IPS-18a (cell line): ENCODE measurements at regions not wholly inside any gene's neighbourhood (a gene's known extent, or its start where the extent isn't known, plus 50 kb on each side); places are given as distances from the start of the nearest gene placed in this dataset.
"Not testable (repeated sequence)": the region's sequence is repeated elsewhere in the genome, so short reads cannot be mapped to it uniquely, and the experiment has no call there.

Source experiments
- H3K27ac ChIP-seq: one replicate; pipeline ENCODE4 v1.5.1; 2013; ENCODE audit warnings: low read length
- H3K27me3 ChIP-seq: one replicate; pipeline ENCODE4 v1.6.1; 2013; ENCODE audit warnings: mild to moderate bottlenecking, low read length; ENCODE audit not compliant: control insufficient read depth, insufficient read depth
- H3K36me3 ChIP-seq: one replicate; pipeline ENCODE4 v1.6.1; 2013; ENCODE audit warnings: low read depth, low read length; ENCODE audit not compliant: control insufficient read depth
- H3K4me1 ChIP-seq: one replicate; pipeline ENCODE4 v1.6.1; 2013; ENCODE audit warnings: low read depth, low read length; ENCODE audit not compliant: control insufficient read depth
- H3K4me3 ChIP-seq: one replicate; pipeline ENCODE4 v1.5.1; 2013; ENCODE audit warnings: low read length
- H3K9ac ChIP-seq: one replicate; pipeline ENCODE4 v1.6.1; 2013; ENCODE audit warnings: mild to moderate bottlenecking, low read length, moderate library complexity
- H3K9me3 ChIP-seq: one replicate; pipeline ENCODE4 v1.6.1; 2013; ENCODE audit warnings: low read depth, low read length; ENCODE audit not compliant: control insufficient read depth

GRCh38 chr1:181936768-181937581 is 124.5 kb downstream of the ZNF648 start:
- no peaks in the 10 kb centered on the region for H3K36me3 ChIP-seq
- H3K4me1 ChIP-seq: no peaks in the 10 kb centered on the region
- H3K9ac ChIP-seq: no peak overlapping the region
- no peaks in the 10 kb centered on the region for H3K27me3 ChIP-seq
- H3K9me3 ChIP-seq: no peaks in the 10 kb centered on the region
- H3K27ac ChIP-seq: no peak overlapping the region
- no peak overlapping the region for H3K4me3 ChIP-seq

- no peaks in the 10 kb centered on the region for H3K9me3 ChIP-seq
- no peaks in the 10 kb centered on the region for H3K27me3 ChIP-seq
- no peaks in the 10 kb centered on the region for H3K36me3 ChIP-seq
- no peak overlapping the region for H3K9ac ChIP-seq
- H3K4me3 ChIP-seq: no peak overlapping the region
- H3K27ac ChIP-seq: no peak overlapping the region
- no peaks in the 10 kb centered on the region for H3K4me1 ChIP-seq
Observed at GRCh38 chr1:181936269-181936668, 125.2 kb downstream of the ZNF648 start.

GRCh38 chr1:181931873-181932272 is 129.6 kb downstream of the ZNF648 start:
- H3K4me3 ChIP-seq: no peak overlapping the region
- no peak overlapping the region for H3K9ac ChIP-seq
- no peak overlapping the region for H3K27ac ChIP-seq
- H3K9me3 ChIP-seq: no peaks in the 10 kb centered on the region
- no peaks in the 10 kb centered on the region for H3K36me3 ChIP-seq
- no peaks in the 10 kb centered on the region for H3K27me3 ChIP-seq
- no peaks in the 10 kb centered on the region for H3K4me1 ChIP-seq

GRCh38 chr1:181930187-181930586 is 131.3 kb downstream of the ZNF648 start:
- H3K4me1 ChIP-seq: no peaks in the 10 kb centered on the region
- H3K9ac ChIP-seq: no peak overlapping the region
- no peaks in the 10 kb centered on the region for H3K36me3 ChIP-seq
- no peak overlapping the region for H3K27ac ChIP-seq
- H3K27me3 ChIP-seq: no peaks in the 10 kb centered on the region
- H3K9me3 ChIP-seq: no peaks in the 10 kb centered on the region
- H3K4me3 ChIP-seq: no peak overlapping the region

GRCh38 chr1:181926697-181927096 is 134.8 kb downstream of the ZNF648 start:
- Histone ChIP-seq H3K4me3 (no peak overlapping the region), H3K4me1 (no peaks in the 10 kb centered on the region), H3K36me3 (no peaks in the 10 kb centered on the region)

GRCh38 chr1:181924034-181924433 is 137.5 kb downstream of the ZNF648 start:
- H3K4me3 ChIP-seq, H3K4me1 ChIP-seq, H3K36me3 ChIP-seq, H3K9ac ChIP-seq, H3K27me3 ChIP-seq, H3K27ac ChIP-seq, H3K9me3 ChIP-seq: not testable (repeated sequence)

More at GRCh38 chr1:181926697-181927096, 134.8 kb downstream of the ZNF648 start:
- Histone ChIP-seq H3K9me3 (no peaks in the 10 kb centered on the region), H3K9ac (no peak overlapping the region), H3K27ac (no peak overlapping the region), H3K27me3 (no peaks in the 10 kb centered on the region)

GRCh38 chr1:181919542-181919941 is 142.0 kb downstream of the ZNF648 start:
- Histone ChIP-seq H3K4me3 (no peak overlapping the region), H3K27ac (no peak overlapping the region), H3K27me3 (no peaks in the 10 kb centered on the region), H3K9ac (no peak overlapping the region), H3K36me3 (no peaks in the 10 kb centered on the region), H3K9me3 (no peaks in the 10 kb centered on the region), H3K4me1 (peaks cover 11% of the 10 kb centered on the region)

- no peaks in the 10 kb centered on the region for H3K27me3 ChIP-seq
- no peak overlapping the region for H3K9ac ChIP-seq
- no peak overlapping the region for H3K27ac ChIP-seq
- H3K36me3 ChIP-seq: no peaks in the 10 kb centered on the region
- H3K4me3 ChIP-seq: no peak overlapping the region
- peaks cover 11% of the 10 kb centered on the region for H3K4me1 ChIP-seq
- no peaks in the 10 kb centered on the region for H3K9me3 ChIP-seq
Observed at GRCh38 chr1:181918880-181919525, 142.5 kb downstream of the ZNF648 start.

GRCh38 chr1:181911715-181912114 is 149.8 kb downstream of the ZNF648 start:
- no peaks in the 10 kb centered on the region for H3K36me3 ChIP-seq
- no peak overlapping the region for H3K4me3 ChIP-seq
- H3K27me3 ChIP-seq: no peaks in the 10 kb centered on the region
- H3K9me3 ChIP-seq: no peaks in the 10 kb centered on the region
- H3K27ac ChIP-seq: no peak overlapping the region
- H3K4me1 ChIP-seq: no peaks in the 10 kb centered on the region
- no peak overlapping the region for H3K9ac ChIP-seq

GRCh38 chr1:181910905-181911304 is 150.6 kb downstream of the ZNF648 start:
- no peaks in the 10 kb centered on the region for H3K27me3 ChIP-seq
- H3K27ac ChIP-seq: no peak overlapping the region
- H3K9me3 ChIP-seq: no peaks in the 10 kb centered on the region
- H3K4me3 ChIP-seq: no peak overlapping the region
- H3K9ac ChIP-seq: no peak overlapping the region
- H3K36me3 ChIP-seq: no peaks in the 10 kb centered on the region
- no peaks in the 10 kb centered on the region for H3K4me1 ChIP-seq

- no peaks in the 10 kb centered on the region for H3K27me3 ChIP-seq
- H3K9me3 ChIP-seq: no peaks in the 10 kb centered on the region
- no peak overlapping the region for H3K27ac ChIP-seq
- no peaks in the 10 kb centered on the region for H3K4me1 ChIP-seq
- no peak overlapping the region for H3K4me3 ChIP-seq
- H3K9ac ChIP-seq: no peak overlapping the region
- no peaks in the 10 kb centered on the region for H3K36me3 ChIP-seq
Observed at GRCh38 chr1:181909010-181909409, 152.5 kb downstream of the ZNF648 start.

- H3K9ac ChIP-seq: no peak overlapping the region
- no peaks in the 10 kb centered on the region for H3K36me3 ChIP-seq
- H3K4me1 ChIP-seq: no peaks in the 10 kb centered on the region
- no peaks in the 10 kb centered on the region for H3K27me3 ChIP-seq
- H3K4me3 ChIP-seq: no peak overlapping the region
- no peaks in the 10 kb centered on the region for H3K9me3 ChIP-seq
- H3K27ac ChIP-seq: no peak overlapping the region
Observed at GRCh38 chr1:181906631-181907030, 154.9 kb downstream of the ZNF648 start.
